SIG-M5 treated with dmso at 0.1 percent for 504 hours (cell line): ENCODE measurements at regions not wholly inside any gene's neighbourhood (a gene's known extent, or its start where the extent isn't known, plus 50 kb on each side); places are given as distances from the start of the nearest gene placed in this dataset.
A peak's percentile ranks its signal among the peaks of the same experiment; 100 is the strongest.

Experiments
- DNase-seq: peaks from one replicate; lab custom pipeline; 2025; ENCODE audit not compliant: unreplicated experiment; lab: John Stamatoyannopoulos, UW

- no peak for DNase-seq
These were observed 151.1 kb upstream of the ETS2 start for GRCh38 chr21:38654580-38654979.

- DNase-seq, result no peak
These were observed 147.2 kb upstream of the ETS2 start for GRCh38 chr21:38658511-38658910.

- DNase-seq, result no peak
These were observed 145.8 kb upstream of the ETS2 start for GRCh38 chr21:38659936-38660332.

- DNase-seq, result no peak
These were observed 145.2 kb upstream of the ETS2 start for GRCh38 chr21:38660333-38661196.

GRCh38 chr21:38661197-38661871 is 144.4 kb upstream of the ETS2 start:
- peak; percentile 34 for DNase-seq

- no peak for DNase-seq
These were observed 143.7 kb upstream of the ETS2 start for GRCh38 chr21:38661889-38662568.

GRCh38 chr21:38663282-38663681 is 142.4 kb upstream of the ETS2 start:
- DNase-seq, result no peak

- DNase-seq, result no peak
These were observed 141.4 kb upstream of the ETS2 start for GRCh38 chr21:38664315-38664714.

- no peak for DNase-seq
These were observed 140.9 kb upstream of the ETS2 start for GRCh38 chr21:38664841-38665240.

GRCh38 chr21:38667291-38667870 is 138.3 kb upstream of the ETS2 start:
- DNase-seq, result no peak

GRCh38 chr21:38668067-38668466 is 137.7 kb upstream of the ETS2 start:
- no peak for DNase-seq

- no peak for DNase-seq
These were observed 137.2 kb upstream of the ETS2 start for GRCh38 chr21:38668541-38668940.

GRCh38 chr21:38669186-38669585 is 136.5 kb upstream of the ETS2 start:
- peak; percentile 69 for DNase-seq

- DNase-seq, result no peak
These were observed 134.9 kb upstream of the ETS2 start for GRCh38 chr21:38670861-38671260.

- no peak for DNase-seq
These were observed 134.0 kb upstream of the ETS2 start for GRCh38 chr21:38671773-38672172.

GRCh38 chr21:38675182-38675824 is 130.4 kb upstream of the ETS2 start:
- no peak for DNase-seq

GRCh38 chr21:38678827-38679226 is 126.9 kb upstream of the ETS2 start:
- DNase-seq, result no peak

- no peak for DNase-seq
These were observed 126.2 kb upstream of the ETS2 start for GRCh38 chr21:38679534-38679933.

- DNase-seq, result no peak
These were observed 125.3 kb upstream of the ETS2 start for GRCh38 chr21:38680401-38680800.

- no peak for DNase-seq
These were observed 122.5 kb upstream of the ETS2 start for GRCh38 chr21:38683222-38683621.

GRCh38 chr21:38688068-38688467 is 117.7 kb upstream of the ETS2 start:
- DNase-seq, result no peak
